Type B pancreatic cell (in vitro differentiated cells): ENCODE measurements at regions not wholly inside any gene's neighbourhood (a gene's known extent, or its start where the extent isn't known, plus 50 kb on each side); places are given as distances from the start of the nearest gene placed in this dataset.

Experiments
- DNase-seq: peaks from one replicate; pipeline ENCODE4 v3.0.0; 2021; ENCODE audit warnings: mixed read lengths; ENCODE audit not compliant: unreplicated experiment; ENCODE audit errors: extremely low spot score
- H3K27ac Mint-ChIP-seq: 2 replicates; pipeline ENCODE4 v1.8.0; 2021; ENCODE audit warnings: mild to moderate bottlenecking, mixed read lengths
- H3K27me3 Mint-ChIP-seq: 2 replicates; pipeline ENCODE4 v1.8.0; 2021; ENCODE audit warnings: mixed read lengths
- H3K36me3 Mint-ChIP-seq: 2 replicates; pipeline ENCODE4 v1.8.0; 2021; ENCODE audit warnings: mixed read lengths
- H3K4me1 Mint-ChIP-seq: one replicate; pipeline ENCODE4 v1.8.0; 2021; ENCODE audit warnings: mixed read lengths; ENCODE audit not compliant: unreplicated experiment
- H3K4me3 Mint-ChIP-seq: 2 replicates; pipeline ENCODE4 v1.8.0; 2021; ENCODE audit warnings: mild to moderate bottlenecking, mixed read lengths
- H3K9me3 Mint-ChIP-seq: 2 replicates; pipeline ENCODE4 v1.8.0; 2021; ENCODE audit warnings: mixed read lengths
- CTCF ChIP-seq: fragments of 200-600 bp; sonication (generic); conservative IDR thresholded peaks from 2 replicates; pipeline ENCODE4 v1.5.0; 2021; ENCODE audit warnings: antibody characterized with exemption, mild to moderate bottlenecking

DNA sequence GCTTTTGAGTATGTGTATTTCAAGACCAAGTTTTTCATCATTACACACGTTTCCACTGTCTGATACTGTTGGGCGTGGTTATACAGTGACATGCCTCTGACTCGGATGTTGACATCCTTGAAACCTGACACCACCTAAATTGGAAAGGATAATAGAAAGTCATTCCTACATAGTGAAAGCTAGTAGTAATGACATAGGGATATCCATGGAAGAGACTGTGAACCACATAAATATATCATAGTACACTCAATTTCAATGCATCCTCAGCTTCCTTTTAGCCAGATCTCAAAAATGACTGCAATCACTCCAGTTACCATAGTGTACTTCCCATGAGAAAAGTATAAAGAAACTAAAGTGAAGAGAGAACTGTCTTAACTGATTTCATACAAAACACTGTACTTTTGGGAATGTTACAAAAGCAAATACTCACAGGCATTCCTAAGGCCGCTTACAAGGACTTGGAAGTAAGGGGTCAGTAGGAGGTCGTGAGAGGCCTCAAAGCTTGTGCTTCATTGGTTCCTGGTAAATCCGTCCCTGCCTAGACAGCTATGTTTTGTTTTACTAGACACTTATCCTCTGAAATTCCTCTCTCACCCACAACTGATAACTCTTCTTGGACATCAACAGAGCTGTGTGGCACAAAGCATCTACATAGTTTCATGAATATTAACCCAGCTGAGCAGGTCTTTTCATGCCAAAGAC is 71.8 kb upstream of the VWDE start:
- peaks cover 9% of the 10 kb centered on the region for H3K4me1 Mint-ChIP-seq
- DNase-seq = no peak
- no peaks in the 10 kb centered on the region for H3K27me3 Mint-ChIP-seq
- H3K36me3 Mint-ChIP-seq = no peaks in the 10 kb centered on the region
- no peak for TF ChIP-seq CTCF
- H3K4me3 Mint-ChIP-seq = no peak overlapping the region
- no peaks in the 10 kb centered on the region for H3K9me3 Mint-ChIP-seq
- H3K27ac Mint-ChIP-seq = no peak overlapping the region

GRCh38 chr7:12477620-12478019 is 74.0 kb upstream of the VWDE start:
- H3K27me3 Mint-ChIP-seq = no peaks in the 10 kb centered on the region
- peaks cover 9% of the 10 kb centered on the region for H3K4me1 Mint-ChIP-seq
- H3K27ac Mint-ChIP-seq = no peak overlapping the region
- H3K4me3 Mint-ChIP-seq = no peak overlapping the region
- no peaks in the 10 kb centered on the region for H3K9me3 Mint-ChIP-seq
- no peak for TF ChIP-seq CTCF
- DNase-seq = no peak
- H3K36me3 Mint-ChIP-seq = no peaks in the 10 kb centered on the region

DNA sequence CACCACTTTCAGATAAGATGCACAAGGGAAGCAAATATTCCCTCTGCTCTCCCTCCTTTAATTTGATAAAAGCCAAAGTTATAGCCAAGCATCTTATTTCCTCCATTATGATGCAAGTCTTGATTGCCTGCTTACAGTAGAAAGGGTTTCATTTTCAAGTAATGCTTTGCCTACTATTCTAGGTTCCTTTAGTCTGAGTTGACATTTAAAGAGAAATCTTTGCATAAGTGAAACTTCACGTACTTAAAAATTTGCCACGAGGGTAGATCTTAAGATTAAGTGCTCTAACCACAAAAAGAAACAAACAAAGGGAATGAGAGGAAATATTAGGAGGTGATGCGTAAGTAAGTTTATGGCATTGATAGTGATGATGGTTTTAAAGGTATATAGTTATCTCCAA is 78.1 kb upstream of the VWDE start:
- TF ChIP-seq CTCF = no peak
- no peak overlapping the region for H3K4me3 Mint-ChIP-seq
- no peaks in the 10 kb centered on the region for H3K9me3 Mint-ChIP-seq
- DNase-seq = no peak
- no peaks in the 10 kb centered on the region for H3K27me3 Mint-ChIP-seq
- H3K36me3 Mint-ChIP-seq = no peaks in the 10 kb centered on the region
- no peak overlapping the region for H3K27ac Mint-ChIP-seq
- H3K4me1 Mint-ChIP-seq = no peaks in the 10 kb centered on the region

- H3K36me3 Mint-ChIP-seq = no peaks in the 10 kb centered on the region
- H3K27me3 Mint-ChIP-seq = peaks cover 3% of the 10 kb centered on the region
- H3K4me3 Mint-ChIP-seq = no peak overlapping the region
- no peak overlapping the region for H3K27ac Mint-ChIP-seq
- no peak for DNase-seq
- H3K9me3 Mint-ChIP-seq = no peaks in the 10 kb centered on the region
- no peak for TF ChIP-seq CTCF
- H3K4me1 Mint-ChIP-seq = no peaks in the 10 kb centered on the region
Measured at GRCh38 chr7:12485845-12486244, 82.2 kb upstream of the VWDE start.

GRCh38 chr7:12488341-12488740 is 82.2 kb upstream of the SCIN start:
- DNase-seq = no peak
- Mint-ChIP-seq H3K27ac (no peak overlapping the region), H3K36me3 (no peaks in the 10 kb centered on the region), H3K9me3 (no peaks in the 10 kb centered on the region), H3K4me3 (no peak overlapping the region), H3K27me3 (peaks cover 3% of the 10 kb centered on the region), H3K4me1 (no peaks in the 10 kb centered on the region)
- no peak for TF ChIP-seq CTCF
